GM21423 (cell line): ENCODE measurements at regions not wholly inside any gene's neighbourhood (a gene's known extent, or its start where the extent isn't known, plus 50 kb on each side); places are given as distances from the start of the nearest gene placed in this dataset.
"Not testable (repeated sequence)": the region's sequence is repeated elsewhere in the genome, so short reads cannot be mapped to it uniquely, and the experiment has no call there.

Experiments used
- ATAC-seq: cut with Tn5 transposase; IDR thresholded peaks from one replicate; pipeline ENCODE4 v1.9.1; 2021; ENCODE audit warnings: mild to moderate bottlenecking, moderate library complexity; ENCODE audit not compliant: unreplicated experiment

DNA sequence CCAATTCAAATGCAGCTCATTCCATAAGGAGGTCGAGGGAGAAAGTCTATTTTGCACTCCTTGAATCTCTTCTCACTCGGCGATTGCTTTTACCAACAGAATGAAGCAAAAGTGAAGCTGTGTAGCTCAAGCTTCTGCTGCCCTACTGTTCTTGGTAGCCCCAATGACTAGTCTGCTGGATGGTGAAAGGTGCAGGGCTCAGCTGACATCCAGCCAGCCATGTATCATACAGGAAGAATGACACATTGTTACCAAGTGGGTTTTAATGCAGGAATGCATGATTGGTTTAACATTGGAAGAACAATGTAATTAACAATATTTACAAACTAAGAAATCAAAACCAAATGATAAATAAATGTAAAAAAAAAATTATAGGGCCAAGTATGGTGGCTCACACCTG lies 286.2 kb upstream of the HSFY2 start:
- no peak for ATAC-seq

GRCh38 chrY:19058831-19059370 lies 285.4 kb upstream of the HSFY2 start:
- no peak for ATAC-seq

DNA sequence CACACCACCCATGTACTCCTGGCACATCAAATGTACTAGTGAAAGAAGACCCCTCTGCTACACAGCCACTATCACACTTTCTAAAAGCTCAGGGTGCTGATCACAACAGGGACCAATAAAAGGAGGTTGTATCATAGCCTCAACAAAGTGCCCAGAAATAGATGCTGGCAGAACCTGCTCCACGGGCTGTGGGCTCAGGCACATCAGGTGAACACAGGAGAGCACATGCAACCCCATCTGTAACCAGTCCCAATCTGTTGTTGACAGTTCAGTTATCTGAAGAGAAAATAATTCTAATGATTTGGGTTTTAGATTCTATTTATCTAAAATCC lies 282.6 kb upstream of the HSFY2 start:
- ATAC-seq = no peak

DNA sequence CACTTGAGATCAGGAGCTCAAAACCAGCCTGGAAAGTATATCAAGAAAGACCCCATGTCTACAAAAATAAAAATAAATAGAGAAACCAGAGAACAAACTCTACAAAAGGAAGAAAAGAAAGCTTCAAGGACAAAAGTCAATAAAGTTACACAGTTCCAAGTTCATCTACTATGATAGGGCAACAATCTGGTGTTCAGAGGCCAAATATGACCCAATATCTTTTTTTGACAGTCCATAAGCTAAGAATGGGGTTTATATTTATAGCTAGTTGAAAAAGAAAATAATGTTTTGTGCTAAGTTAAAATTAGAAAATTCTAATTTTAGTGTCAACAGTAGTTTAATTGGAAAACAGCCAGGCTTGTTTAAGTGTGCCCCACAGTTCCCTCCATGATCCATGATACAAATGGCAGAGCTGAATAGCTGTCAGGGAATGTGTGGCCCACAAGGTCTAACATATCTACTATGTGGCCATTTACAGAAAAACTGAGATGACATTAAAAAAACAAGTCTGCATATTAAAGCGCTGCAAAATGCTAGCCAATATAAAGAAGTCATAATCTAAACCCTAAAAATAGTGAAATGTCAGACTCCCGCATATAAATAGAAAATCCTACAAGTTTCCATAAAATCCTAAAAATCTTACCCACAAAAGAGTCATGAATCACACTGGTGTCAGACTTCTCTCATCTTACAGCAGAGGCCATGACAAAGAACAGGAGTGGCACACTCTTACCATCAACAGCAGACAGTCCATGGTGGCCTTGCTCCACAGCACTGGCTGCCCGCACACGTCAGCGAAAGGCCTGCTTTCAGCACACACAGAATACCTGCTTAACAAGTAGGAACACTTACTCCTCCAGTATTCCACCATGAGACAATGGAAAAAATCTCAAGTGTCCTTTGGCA lies 281.9 kb upstream of the HSFY2 start:
- no peak for ATAC-seq

- no peak for ATAC-seq
Measured at GRCh38 chrY:19053806-19054205, 280.3 kb upstream of the HSFY2 start.

DNA sequence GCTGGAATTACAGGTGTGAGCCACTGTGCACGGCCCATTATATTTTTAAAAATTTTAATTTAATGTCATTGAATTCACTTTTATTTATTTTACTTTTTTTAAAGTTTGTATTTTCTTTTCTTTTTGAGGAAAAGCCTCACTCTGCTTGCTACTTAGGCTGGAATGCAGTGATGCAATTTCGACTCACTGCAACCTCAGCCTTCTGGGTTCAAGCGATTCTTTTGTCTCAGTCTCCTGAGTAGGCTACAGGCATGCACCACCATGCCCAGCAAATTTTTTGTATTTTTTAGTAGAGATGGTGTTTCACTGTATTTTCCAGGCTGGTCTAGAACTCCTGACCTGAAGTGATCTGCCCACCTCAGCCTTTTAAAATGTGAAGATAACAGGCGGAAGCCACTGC lies 277.5 kb upstream of the HSFY2 start:
- ATAC-seq = no peak

GRCh38 chrY:19042984-19043442 lies 269.5 kb upstream of the HSFY2 start:
- ATAC-seq = no peak

DNA sequence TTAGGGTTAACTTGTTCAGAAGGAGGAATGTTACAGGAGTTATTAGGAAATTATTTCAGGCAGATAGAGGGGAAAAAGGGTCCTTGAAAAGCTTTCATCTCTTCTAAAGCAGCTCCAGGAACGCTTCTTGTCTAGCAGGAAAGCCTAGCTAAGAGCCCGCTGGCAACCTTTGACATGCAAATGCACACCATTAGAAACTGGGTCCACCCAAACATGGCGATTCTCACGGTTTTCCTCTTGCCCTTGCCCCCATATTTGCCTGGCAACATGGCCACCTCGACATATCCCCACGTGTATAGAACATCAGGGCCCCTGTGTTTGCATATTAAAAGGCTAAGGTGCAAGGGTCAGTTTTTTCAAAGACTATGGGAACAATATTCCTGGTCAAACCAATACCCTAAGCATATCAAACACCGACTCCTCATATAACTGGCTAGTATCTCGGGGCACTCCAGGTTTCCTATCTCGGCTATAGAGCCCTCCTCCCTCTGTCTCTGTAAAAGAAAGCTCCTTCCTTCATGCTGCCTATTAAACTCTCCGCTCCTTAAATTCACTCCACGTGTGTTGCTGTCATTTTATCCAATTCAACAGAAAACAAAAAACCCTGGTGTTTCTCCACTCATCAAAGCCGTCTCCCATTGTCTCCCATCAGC lies 268.9 kb upstream of the HSFY2 start:
- ATAC-seq = no peak

GRCh38 chrY:19026631-19027030 lies 253.1 kb upstream of the HSFY2 start:
- ATAC-seq = no peak

GRCh38 chrY:19023934-19024333 lies 250.4 kb upstream of the HSFY2 start:
- ATAC-seq = no peak

- ATAC-seq = no peak
Measured at GRCh38 chrY:19020193-19020592, 246.7 kb upstream of the HSFY2 start.

GRCh38 chrY:19016990-19017389 lies 243.5 kb upstream of the HSFY2 start:
- ATAC-seq = no peak

DNA sequence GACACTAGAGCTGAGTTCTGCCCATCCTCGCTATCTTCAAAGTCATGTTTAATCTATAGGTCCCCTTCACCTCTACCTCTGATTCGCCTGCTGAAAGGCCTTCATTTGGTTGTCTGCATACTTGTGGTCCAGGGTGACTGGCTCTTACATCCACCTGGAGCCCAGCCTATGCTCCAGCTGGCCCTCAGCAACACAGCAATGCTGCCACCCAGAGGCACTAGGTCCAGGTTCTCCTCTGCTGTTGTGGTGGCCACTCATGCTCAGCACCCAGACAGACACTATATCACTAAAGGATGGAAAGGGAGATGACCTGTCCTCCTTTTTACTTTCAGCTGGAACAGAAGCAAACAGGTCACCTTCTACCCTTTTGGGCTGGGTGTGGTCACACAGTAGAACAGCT lies 242.3 kb upstream of the HSFY2 start:
- ATAC-seq = no peak

DNA sequence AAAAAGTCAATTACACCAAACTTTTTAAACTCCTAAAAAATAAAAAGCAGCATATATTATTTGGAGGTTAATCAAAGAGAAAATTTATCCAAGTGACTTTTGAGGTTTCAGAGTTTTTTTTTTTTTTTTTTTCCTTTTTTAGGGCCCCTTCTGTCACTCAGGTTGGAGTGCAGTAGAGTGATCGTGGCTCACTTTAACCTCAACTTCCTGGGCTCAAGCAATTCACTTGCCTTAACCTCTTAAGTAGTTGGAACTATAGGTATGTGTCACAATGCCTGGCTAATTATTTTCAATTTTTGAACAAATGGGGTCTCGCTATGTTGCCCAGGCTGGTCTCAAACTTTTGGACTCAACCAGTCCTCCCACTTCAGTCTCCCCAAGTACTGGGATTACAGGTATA lies 241.7 kb upstream of the HSFY2 start:
- ATAC-seq = no peak

DNA sequence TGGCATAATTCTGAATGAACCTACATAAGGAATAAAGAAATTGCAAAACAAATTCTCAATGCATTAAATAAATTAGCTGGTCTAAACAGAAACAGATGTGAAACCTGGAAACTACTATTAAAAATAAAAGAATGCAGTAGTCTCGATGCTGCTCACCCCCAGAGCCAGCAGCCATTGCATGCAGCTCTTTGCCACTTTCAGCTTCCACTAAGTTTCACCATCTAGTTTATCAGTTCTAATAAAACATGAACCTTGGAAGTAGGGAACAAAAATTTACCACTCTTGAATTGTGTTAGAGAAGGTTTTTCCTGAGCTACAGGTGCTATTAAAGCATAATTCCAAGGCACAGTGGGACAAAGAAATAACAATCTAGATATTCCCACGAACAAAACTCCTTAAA lies 239.4 kb upstream of the HSFY2 start:
- no peak for ATAC-seq

DNA sequence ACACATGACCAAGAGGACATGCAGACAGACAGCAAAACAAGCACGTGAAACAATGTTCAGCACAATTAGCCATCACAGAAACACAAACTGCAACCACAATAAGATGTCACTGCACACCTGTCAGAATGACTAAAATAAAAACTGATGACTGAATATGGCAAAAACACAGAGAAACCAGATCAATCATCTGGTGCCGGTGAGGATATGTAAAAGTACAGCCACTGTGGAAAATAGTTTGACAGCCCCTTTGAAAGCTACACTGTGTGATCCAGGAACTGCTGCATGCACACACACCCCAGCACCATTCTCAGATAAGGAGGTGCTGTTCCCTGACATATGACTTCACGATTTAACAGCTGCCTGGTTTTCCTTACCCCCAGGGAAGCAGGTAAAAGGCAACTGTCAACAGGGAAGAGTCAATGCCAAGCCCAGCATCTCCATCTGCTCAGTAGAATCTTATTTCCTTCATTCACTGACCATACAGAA lies 238.1 kb upstream of the HSFY2 start:
- peak; percentile 60 for ATAC-seq

GRCh38 chrY:19006234-19006633 lies 232.7 kb upstream of the HSFY2 start:
- ATAC-seq = no peak

DNA sequence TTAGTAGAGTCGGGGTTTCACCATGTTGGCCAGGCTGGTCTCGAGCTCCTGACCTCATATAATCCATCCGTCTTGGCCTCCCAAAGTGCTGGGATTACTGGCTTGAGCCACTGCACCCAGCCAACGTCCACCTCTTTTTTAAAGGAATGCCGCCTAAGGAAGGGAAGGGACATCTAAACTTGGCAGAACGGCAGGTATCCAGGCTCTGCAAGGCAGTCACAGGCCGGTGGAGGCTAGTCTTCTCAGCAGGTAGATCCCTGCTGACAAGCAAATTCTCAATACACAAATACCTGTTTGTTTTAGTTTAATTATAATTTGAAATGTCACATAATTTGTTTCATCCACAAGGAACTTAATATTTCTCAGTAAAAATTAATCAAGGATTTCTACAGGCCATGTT lies 232.0 kb upstream of the HSFY2 start:
- ATAC-seq = no peak

GRCh38 chrY:18997635-18998240 lies 224.2 kb upstream of the HSFY2 start:
- no peak for ATAC-seq

GRCh38 chrY:18993480-18993879 lies 219.9 kb upstream of the HSFY2 start:
- no peak for ATAC-seq

DNA sequence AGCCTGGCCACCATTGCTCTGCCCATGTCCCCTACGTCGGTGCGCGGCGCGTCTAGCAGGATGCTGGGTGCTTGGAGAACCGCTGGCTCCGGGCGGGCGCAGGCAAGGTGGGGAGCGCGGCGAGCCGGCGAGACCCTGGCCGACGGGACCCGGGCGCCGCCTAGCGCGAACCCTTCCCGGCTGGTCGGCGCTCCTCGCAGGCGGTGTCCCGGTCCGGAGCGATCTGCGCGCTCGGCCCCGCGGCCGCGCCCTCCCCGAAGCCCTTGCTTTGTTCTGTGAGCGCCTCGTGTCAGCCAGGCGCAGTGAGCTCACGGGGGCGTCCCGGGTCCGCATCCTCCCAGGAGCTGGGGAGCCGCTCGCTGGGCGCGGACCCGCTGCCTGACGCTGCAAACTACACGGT lies 219.1 kb upstream of the HSFY2 start:
- not testable (repeated sequence) for ATAC-seq

DNA sequence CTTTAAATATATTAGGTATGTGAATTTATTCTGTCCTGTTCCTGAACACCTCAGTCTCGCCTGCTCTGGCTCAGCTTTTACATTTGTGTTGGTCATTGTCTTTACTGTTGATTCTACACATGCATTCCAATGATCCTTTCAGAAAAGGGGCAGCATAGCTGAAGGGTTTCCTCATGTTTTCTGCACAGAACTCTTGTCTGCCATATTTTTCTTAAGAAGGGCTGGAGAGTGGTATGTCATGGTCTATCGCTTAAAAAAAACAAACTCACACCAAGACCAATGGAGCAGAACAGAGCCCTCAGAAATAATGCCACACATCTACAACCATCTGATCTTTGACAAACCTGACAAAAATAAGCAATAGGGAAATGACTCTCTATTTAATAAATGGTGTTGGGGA lies 215.8 kb upstream of the HSFY2 start:
- no peak for ATAC-seq
